Liver (tissue), 8 donors: ENCODE measurements at regions not wholly inside any gene's neighbourhood (a gene's known extent, or its start where the extent isn't known, plus 50 kb on each side); places are given as distances from the start of the nearest gene placed in this dataset.

Source experiments
- DNase-seq: peaks from one replicate; pipeline ENCODE4 v3.0.0-alpha.2; 2017; ENCODE audit warnings: low spot score
- H3K27ac ChIP-seq, 2 donors: one replicate each; pipeline ENCODE4 v1.7.0; 2013; ENCODE audit warnings: inconsistent platforms in 2 of 2, low read length in 2 of 2, control low read depth in 1 of 2, low read depth in 1 of 2, mild to moderate bottlenecking in 1 of 2
- H3K27me3 ChIP-seq, 4 donors: one replicate each; pipeline versions ENCODE4 v1.6.1 to v1.7.0; 2013; ENCODE audit warnings: low read length in 3 of 4, inconsistent platforms in 1 of 4, mild to moderate bottlenecking in 1 of 4, moderate library complexity in 1 of 4; ENCODE audit not compliant: control insufficient read depth in 4 of 4, insufficient read depth in 4 of 4
- H3K36me3 ChIP-seq, 4 donors: one replicate each; pipeline versions ENCODE4 v1.6.1 to v1.7.0; 2013; ENCODE audit warnings: low read length in 3 of 4, mild to moderate bottlenecking in 3 of 4, low read depth in 1 of 4, moderate library complexity in 1 of 4; ENCODE audit not compliant: control insufficient read depth in 4 of 4, insufficient read depth in 3 of 4
- H3K4me1 ChIP-seq, 4 donors: one replicate each; pipeline versions ENCODE4 v1.6.1 to v1.7.0; 2013; ENCODE audit warnings: low read length in 3 of 4, mild to moderate bottlenecking in 3 of 4, moderate library complexity in 1 of 4; ENCODE audit not compliant: control insufficient read depth in 4 of 4, insufficient read depth in 4 of 4
- H3K4me3 ChIP-seq, 3 donors: one replicate each; pipeline versions ENCODE4 v1.6.1 to v1.7.0; 2013; ENCODE audit warnings: low read length in 3 of 3, control low read depth in 1 of 3, low read depth in 1 of 3, mild to moderate bottlenecking in 1 of 3
- H3K9ac ChIP-seq, 2 donors: one replicate each; pipeline ENCODE4 v1.7.0; 2013; ENCODE audit warnings: low read length in 2 of 2, mild to moderate bottlenecking in 2 of 2, moderate library complexity in 2 of 2, control low read depth in 1 of 2, low read depth in 1 of 2
- H3K9me3 ChIP-seq, 4 donors: one replicate each; pipeline versions ENCODE4 v1.6.1 to v1.7.0; 2013; ENCODE audit warnings: low read length in 3 of 4; ENCODE audit not compliant: control insufficient read depth in 4 of 4
- ATF3 ChIP-seq: IDR thresholded peaks from 2 replicates; pipeline ENCODE4 v1.6.1; 2016; ENCODE audit warnings: antibody characterized with exemption
- CTCF ChIP-seq: fragments of 150-350 bp; IDR thresholded peaks from 2 replicates; pipeline ENCODE4 v1.5.1; 2017; ENCODE audit warnings: improper control_type of control experiment, low read depth, low read length; ENCODE audit not compliant: missing input control
- EGR1 ChIP-seq, 2 donors: IDR thresholded peaks; 2 replicates each; pipeline ENCODE4 v1.6.1; 2016 to 2018; ENCODE audit warnings: antibody characterized with exemption in 2 of 2, low read depth in 2 of 2
- FOXA1 ChIP-seq: IDR thresholded peaks from 2 replicates; pipeline ENCODE4 v1.6.1; 2016; ENCODE audit warnings: antibody characterized with exemption
- FOXA2 ChIP-seq: IDR thresholded peaks from 2 replicates; pipeline ENCODE4 v1.6.1; 2016; ENCODE audit warnings: antibody characterized with exemption
- GABPA ChIP-seq, 2 donors: IDR thresholded peaks in 1 of 2; conservative IDR thresholded peaks in 1 of 2; 2 replicates each; pipeline ENCODE4 v1.6.1; 2016; ENCODE audit warnings: antibody characterized with exemption in 2 of 2, mild to moderate bottlenecking in 1 of 2, moderate library complexity in 1 of 2
- HNF4A ChIP-seq, 2 donors: conservative IDR thresholded peaks; 2 replicates each; pipeline ENCODE4 v1.6.1; 2016; ENCODE audit warnings: antibody characterized with exemption in 2 of 2, mild to moderate bottlenecking in 2 of 2
- HNF4G ChIP-seq: IDR thresholded peaks from 2 replicates; pipeline ENCODE4 v1.6.1; 2016; ENCODE audit warnings: antibody characterized with exemption
- JUND ChIP-seq, 2 donors: IDR thresholded peaks; 2 replicates each; pipeline ENCODE4 v1.6.1; 2016; ENCODE audit warnings: antibody characterized with exemption in 2 of 2
- MAX ChIP-seq: IDR thresholded peaks from 2 replicates; pipeline ENCODE4 v1.6.1; 2016; ENCODE audit warnings: antibody characterized with exemption
- NR2F2 ChIP-seq: IDR thresholded peaks from 2 replicates; pipeline ENCODE4 v1.6.1; 2016; ENCODE audit warnings: antibody characterized with exemption
- RAD21 ChIP-seq, 2 donors: IDR thresholded peaks; 2 replicates each; pipeline ENCODE4 v1.6.1; 2016; ENCODE audit warnings: antibody characterized with exemption in 2 of 2, mild to moderate bottlenecking in 2 of 2
- REST ChIP-seq: IDR thresholded peaks from 2 replicates; pipeline ENCODE4 v1.6.1; 2016; ENCODE audit warnings: antibody characterized with exemption, mild to moderate bottlenecking
- RXRA ChIP-seq, 2 donors: IDR thresholded peaks; 2 replicates each; pipeline ENCODE4 v1.6.1; 2017 to 2018; ENCODE audit warnings: antibody characterized with exemption in 2 of 2, mild to moderate bottlenecking in 1 of 2
- SP1 ChIP-seq: IDR thresholded peaks from 2 replicates; pipeline ENCODE4 v1.6.1; 2018; ENCODE audit warnings: antibody characterized with exemption, mild to moderate bottlenecking
- TAF1 ChIP-seq: conservative IDR thresholded peaks from 2 replicates; pipeline ENCODE4 v1.6.1; 2016; ENCODE audit warnings: antibody characterized with exemption, mild to moderate bottlenecking
- YY1 ChIP-seq: IDR thresholded peaks from 2 replicates; pipeline ENCODE4 v1.6.1; 2016; ENCODE audit warnings: antibody characterized with exemption, mild to moderate bottlenecking
- ZBTB33 ChIP-seq: IDR thresholded peaks from 2 replicates; pipeline ENCODE4 v1.6.1; 2016; ENCODE audit warnings: antibody characterized with exemption
- WGBS: extraction: QIAGEN DNeasy Blood & Tissue Kit; methylation state at CpG from one replicate; pipeline ENCODE4 v1.1.7; 2013; 5-methylcytosine and 5-hydroxymethylcytosine counted together
- donor health status: healthy.
- donor health status: healthy.
- donor health status: healthy.
- donor health status: healthy.
- donor health status: healthy.

- no peak overlapping the region for H3K4me3 ChIP-seq
- WGBS = 44% methylated on average over 5 of the region's 5 CpGs
- TF ChIP-seq GABPA (IDR thresholded peaks at IDR 0.05 in 1 of 2, conservative IDR thresholded peaks at IDR 0.05 in 1 of 2) = no peak
- TF ChIP-seq MAX = peak; percentile 47
- peak; percentile 98 to 99 for TF ChIP-seq HNF4A (conservative IDR thresholded peaks at IDR 0.05)
- peak; percentile 17 for TF ChIP-seq FOXA2
- TF ChIP-seq FOXA1 = no peak
- TF ChIP-seq NR2F2 = no peak
- TF ChIP-seq HNF4G = peak; percentile 91
- no peak for TF ChIP-seq TAF1
- no peak for TF ChIP-seq CTCF
- peak; percentile 48 for TF ChIP-seq YY1
- TF ChIP-seq ATF3 = peak; percentile 78
- TF ChIP-seq SP1 = peak; percentile 84
- TF ChIP-seq ZBTB33 = peak; percentile 34
- peak in 1 of 2 donors; percentile 34 for TF ChIP-seq EGR1 (IDR thresholded peaks at IDR 0.05; ENCODE audit: low read depth in 2 of 2)
- TF ChIP-seq JUND (IDR thresholded peaks at IDR 0.05) = peak; percentile 60 to 81
- TF ChIP-seq RXRA (IDR thresholded peaks at IDR 0.05) = peak; percentile 81 to 82
- peak; percentile 48 to 49 for TF ChIP-seq RAD21 (IDR thresholded peaks at IDR 0.05)
- TF ChIP-seq REST = peak; percentile 54
- no peak overlapping the region for H3K9ac ChIP-seq
- peaks cover 4 to 18% (median 13%) of the 10 kb centered on the region in 4 donors for H3K4me1 ChIP-seq
- no peaks in the 10 kb centered on the region for H3K36me3 ChIP-seq
- peak overlapping the region; percentile 40 to 62 for H3K27ac ChIP-seq
- DNase-seq = no peak
- H3K9me3 ChIP-seq = no peaks in the 10 kb centered on the region
- H3K27me3 ChIP-seq = no peaks in the 10 kb centered on the region
Observed at GRCh38 chr5:35457912-35458823, 159.5 kb upstream of the SPEF2 start.
